Activated B cell treated with CpG ODN at 0.5 μM for 24 hours (primary cell): ENCODE measurements at regions not wholly inside any gene's neighbourhood (a gene's known extent, or its start where the extent isn't known, plus 50 kb on each side); places are given as distances from the start of the nearest gene placed in this dataset.

Experiments
- ATAC-seq: fragments of 200-7000 bp; cut with Tn5 transposase; one replicate; pipeline ENCODE4 v1.10.0; 2021; ENCODE audit warnings: low read depth, mild to moderate bottlenecking, moderate library complexity
- CTCF ChIA-PET: fragments of 350-600 bp; sonication (Branson Sonifier 250); formaldehyde crosslinking; loops from one replicate; lab custom pipeline; 2021; ENCODE audit warnings: antibody characterized with exemption; lab: Charles Lee
- POLR2A ChIA-PET: fragments of 350-600 bp; sonication (Branson Sonifier 250); formaldehyde crosslinking; loops from one replicate; lab custom pipeline; 2021; ENCODE audit warnings: antibody characterized with exemption; lab: Charles Lee
- DNase-seq: peaks from one replicate; pipeline ENCODE4 v3.0.0; 2022
- H3K27ac Mint-ChIP-seq: one replicate; pipeline ENCODE4 v1.8.0; 2020; ENCODE audit warnings: mixed read lengths
- H3K27me3 Mint-ChIP-seq: one replicate; pipeline ENCODE4 v1.8.0; 2021; ENCODE audit warnings: mixed read lengths
- H3K36me3 Mint-ChIP-seq: one replicate; pipeline ENCODE4 v1.8.0; 2021; ENCODE audit warnings: low read depth, mixed read lengths
- H3K4me1 Mint-ChIP-seq: one replicate; pipeline ENCODE4 v1.8.0; 2021; ENCODE audit warnings: mixed read lengths
- H3K4me3 Mint-ChIP-seq: one replicate; pipeline ENCODE4 v1.8.0; 2020; ENCODE audit warnings: mild to moderate bottlenecking, mixed read lengths
- H3K9me3 Mint-ChIP-seq: one replicate; pipeline ENCODE4 v1.8.0; 2020; ENCODE audit warnings: mixed read lengths
- intact Hi-C: fragments of 100-400 bp; cut with micrococcal nuclease; formaldehyde crosslinking; loops from one replicate; pipeline ENCODE4 v1.15.1; 2024
- TF ChIP-seq, protein P1 (sequence below): fragments of 200-600 bp; IDR thresholded peaks from one replicate; pipeline ENCODE4 v1.8.0; 2022; ENCODE audit warnings: antibody characterized with exemption, mild to moderate bottlenecking

GRCh38 chr14:95385701-95386100 lies 66.0 kb upstream of the CLMN start:
- no peak for ATAC-seq
- ChIA-PET POLR2A (no interaction called here), CTCF (no interaction called here)
- Mint-ChIP-seq H3K4me1 (no peaks in the 10 kb centered on the region), H3K27me3 (peaks cover 14% of the 10 kb centered on the region), H3K4me3 (no peak overlapping the region), H3K27ac (no peak overlapping the region), H3K36me3 (no peaks in the 10 kb centered on the region), H3K9me3 (peaks cover 4% of the 10 kb centered on the region)
- intact Hi-C loops = no loop called here
- TF ChIP-seq, protein P1, sequence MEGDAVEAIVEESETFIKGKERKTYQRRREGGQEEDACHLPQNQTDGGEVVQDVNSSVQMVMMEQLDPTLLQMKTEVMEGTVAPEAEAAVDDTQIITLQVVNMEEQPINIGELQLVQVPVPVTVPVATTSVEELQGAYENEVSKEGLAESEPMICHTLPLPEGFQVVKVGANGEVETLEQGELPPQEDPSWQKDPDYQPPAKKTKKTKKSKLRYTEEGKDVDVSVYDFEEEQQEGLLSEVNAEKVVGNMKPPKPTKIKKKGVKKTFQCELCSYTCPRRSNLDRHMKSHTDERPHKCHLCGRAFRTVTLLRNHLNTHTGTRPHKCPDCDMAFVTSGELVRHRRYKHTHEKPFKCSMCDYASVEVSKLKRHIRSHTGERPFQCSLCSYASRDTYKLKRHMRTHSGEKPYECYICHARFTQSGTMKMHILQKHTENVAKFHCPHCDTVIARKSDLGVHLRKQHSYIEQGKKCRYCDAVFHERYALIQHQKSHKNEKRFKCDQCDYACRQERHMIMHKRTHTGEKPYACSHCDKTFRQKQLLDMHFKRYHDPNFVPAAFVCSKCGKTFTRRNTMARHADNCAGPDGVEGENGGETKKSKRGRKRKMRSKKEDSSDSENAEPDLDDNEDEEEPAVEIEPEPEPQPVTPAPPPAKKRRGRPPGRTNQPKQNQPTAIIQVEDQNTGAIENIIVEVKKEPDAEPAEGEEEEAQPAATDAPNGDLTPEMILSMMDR = no peak
- no peak for DNase-seq

GRCh38 chr14:95382747-95383146 lies 63.0 kb upstream of the CLMN start:
- intact Hi-C loops = no loop called here
- no peak for DNase-seq
- Mint-ChIP-seq H3K9me3 (peaks cover 22% of the 10 kb centered on the region), H3K36me3 (no peaks in the 10 kb centered on the region), H3K27me3 (peaks cover 8% of the 10 kb centered on the region), H3K4me3 (no peak overlapping the region), H3K27ac (no peak overlapping the region), H3K4me1 (no peaks in the 10 kb centered on the region)
- CTCF ChIA-PET = no interaction called here
- TF ChIP-seq, protein P1 = no peak
- ATAC-seq = no peak
- POLR2A ChIA-PET = no interaction called here

GRCh38 chr14:95381726-95382125 lies 62.0 kb upstream of the CLMN start:
- CTCF ChIA-PET = no interaction called here
- peaks cover 22% of the 10 kb centered on the region for H3K9me3 Mint-ChIP-seq
- intact Hi-C loops = no loop called here
- TF ChIP-seq, protein P1 = no peak
- POLR2A ChIA-PET = no interaction called here
- DNase-seq (no peak), ATAC-seq (no peak)
- H3K4me3 Mint-ChIP-seq = no peak overlapping the region
- no peak overlapping the region for H3K27ac Mint-ChIP-seq
- H3K4me1 Mint-ChIP-seq = no peaks in the 10 kb centered on the region
- no peaks in the 10 kb centered on the region for H3K36me3 Mint-ChIP-seq
- H3K27me3 Mint-ChIP-seq = peaks cover 3% of the 10 kb centered on the region

- Mint-ChIP-seq H3K9me3 (peaks cover 22% of the 10 kb centered on the region), H3K4me3 (no peak overlapping the region), H3K27ac (no peak overlapping the region), H3K27me3 (peaks cover 4% of the 10 kb centered on the region), H3K4me1 (no peaks in the 10 kb centered on the region), H3K36me3 (no peaks in the 10 kb centered on the region)
- intact Hi-C loops = no loop called here
- DNase-seq (no peak), ATAC-seq (no peak)
- CTCF ChIA-PET = no interaction called here
- POLR2A ChIA-PET = no interaction called here
- TF ChIP-seq, protein P1 = no peak
These were observed 60.8 kb upstream of the CLMN start for GRCh38 chr14:95380350-95381042.

DNA sequence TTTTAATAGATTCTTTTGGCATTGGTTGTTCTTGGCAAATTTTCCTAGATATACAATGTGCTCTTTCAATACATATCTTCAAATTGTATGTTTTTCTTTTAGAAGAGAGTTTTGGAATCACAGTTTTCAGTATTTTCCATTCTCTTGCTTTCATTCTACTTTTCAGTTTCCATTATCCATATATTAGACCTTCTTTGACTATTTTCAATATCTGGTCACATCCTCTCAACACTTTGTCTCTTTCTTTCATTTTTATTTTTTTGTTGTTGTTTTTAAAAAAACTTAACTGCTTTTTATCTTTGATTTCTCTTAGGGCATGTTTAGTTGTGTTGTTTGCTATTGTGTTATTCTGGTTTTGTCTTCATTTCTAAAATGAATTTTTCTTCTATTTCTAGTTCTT lies 59.9 kb upstream of the CLMN start:
- peaks cover 7% of the 10 kb centered on the region for H3K27me3 Mint-ChIP-seq
- ChIA-PET POLR2A (interaction anchor here (0.7 kb wide), 1 partner anchor 210 kb away, joined by 7 read pairs; no protein-coding TSS in a partner anchor), CTCF (no interaction called here)
- TF ChIP-seq, protein P1 = no peak
- no peaks in the 10 kb centered on the region for H3K4me1 Mint-ChIP-seq
- DNase-seq = no peak
- H3K4me3 Mint-ChIP-seq = no peak overlapping the region
- ATAC-seq = no peak
- peaks cover 22% of the 10 kb centered on the region for H3K9me3 Mint-ChIP-seq
- H3K27ac Mint-ChIP-seq = no peak overlapping the region
- no peaks in the 10 kb centered on the region for H3K36me3 Mint-ChIP-seq
- intact Hi-C loops = no loop called here
